HEK293 (cell line): ENCODE measurements at regions not wholly inside any gene's neighbourhood (a gene's known extent, or its start where the extent isn't known, plus 50 kb on each side); places are given as distances from the start of the nearest gene placed in this dataset.

Experiments used
- CTCF ChIA-PET: fragments of 350-600 bp; formaldehyde crosslinking; extraction: SDS; loops from one replicate; lab custom pipeline; 2021; ENCODE audit warnings: antibody characterized with exemption; lab: Yijun Ruan, JAX
- POLR2A ChIA-PET: fragments of 300-600 bp; formaldehyde crosslinking; extraction: SDS; loops from one replicate; lab custom pipeline; 2020; ENCODE audit warnings: antibody characterized with exemption, inconsistent platforms; lab: Yijun Ruan, JAX
- H3K27ac ChIP-seq: fragments of 200-500 bp; sonication (Bioruptor generic); 2 replicates; pipeline ENCODE4 v1.5.1; 2014; ENCODE audit warnings: low read depth, low read length, control low read depth, inconsistent platforms; ENCODE audit errors: extremely low read depth
- H3K36me3 ChIP-seq, 2 experiments: fragments of 200-500 bp in 1 of 2; sonication (Bioruptor generic) in 1 of 2; 1 replicate in 1 of 2; 2 replicates in 1 of 2; pipeline ENCODE4 v1.5.1; 2014 to 2017; ENCODE audit warnings: inconsistent platforms in 2 of 2, low read length in 2 of 2; ENCODE audit not compliant: control insufficient read depth in 2 of 2, insufficient read depth in 1 of 2
- H3K4me1 ChIP-seq: fragments of 200-500 bp; sonication (Bioruptor generic); 2 replicates; pipeline ENCODE4 v1.5.1; 2014; ENCODE audit warnings: mild to moderate bottlenecking, low read length, inconsistent platforms; ENCODE audit not compliant: control insufficient read depth, insufficient read depth
- H3K4me3 ChIP-seq: 2 replicates; pipeline ENCODE4 v1.5.1; 2011; ENCODE audit warnings: low read depth, mild to moderate bottlenecking, control low read depth, low read length, moderate library complexity
- H3K9me3 ChIP-seq: fragments of 200-500 bp; sonication (Bioruptor generic); 2 replicates; pipeline ENCODE4 v1.5.1; 2014; ENCODE audit warnings: low read depth, low read length, inconsistent platforms; ENCODE audit not compliant: control insufficient read depth, insufficient read depth
- ATF2 ChIP-seq: fragments of 450-650 bp; formaldehyde crosslinking; IDR thresholded peaks from 2 replicates; pipeline ENCODE4 v1.5.1; 2016; ENCODE audit warnings: missing biosample characterization, missing genetic modification characterization, low read depth
- BCL11B ChIP-seq: fragments of 450-650 bp; formaldehyde crosslinking; IDR thresholded peaks from 2 replicates; pipeline ENCODE4 v1.5.1; 2016; ENCODE audit warnings: low read depth, missing biosample characterization, missing genetic modification characterization
- CTCF ChIP-seq: fragments of 450-650 bp; formaldehyde crosslinking; IDR thresholded peaks from 2 replicates; pipeline ENCODE4 v1.5.1; 2016; ENCODE audit warnings: missing biosample characterization, missing genetic modification characterization
- GLI2 ChIP-seq: fragments of 450-650 bp; formaldehyde crosslinking; IDR thresholded peaks from 2 replicates; pipeline ENCODE4; 2017; ENCODE audit warnings: missing biosample characterization, missing genetic modification characterization, low read depth, borderline replicate concordance
- GLI4 ChIP-seq: fragments of 450-650 bp; formaldehyde crosslinking; IDR thresholded peaks from 2 replicates; pipeline ENCODE4 v1.5.1; 2016; ENCODE audit warnings: missing biosample characterization, missing genetic modification characterization
- SETDB1 ChIP-seq: IDR thresholded peaks from one replicate; pipeline ENCODE4 v1.6.1; 2017; ENCODE audit warnings: mild to moderate bottlenecking, low read length, moderate library complexity, mixed read lengths; ENCODE audit not compliant: insufficient read length
- SP3 ChIP-seq: fragments of 450-650 bp; formaldehyde crosslinking; IDR thresholded peaks from 2 replicates; pipeline ENCODE4 v1.5.1; 2016; ENCODE audit warnings: missing biosample characterization, missing genetic modification characterization
- TCF7L2 ChIP-seq: IDR thresholded peaks from 2 replicates; pipeline ENCODE4 v1.6.1; 2011; ENCODE audit warnings: low read depth, mild to moderate bottlenecking, inconsistent platforms, low read length, moderate library complexity, borderline replicate concordance
- TRIM28 ChIP-seq: IDR thresholded peaks from 2 replicates; pipeline ENCODE4 v1.6.1; 2011; ENCODE audit warnings: low read length, control low read depth, borderline replicate concordance
- ZBTB20 ChIP-seq: fragments of 450-650 bp; formaldehyde crosslinking; IDR thresholded peaks from 2 replicates; pipeline ENCODE4 v1.5.1; 2016; ENCODE audit warnings: missing biosample characterization, missing genetic modification characterization
- ZBTB48 ChIP-seq: fragments of 450-650 bp; formaldehyde crosslinking; IDR thresholded peaks from 2 replicates; pipeline ENCODE4 v1.5.1; 2016; ENCODE audit warnings: missing biosample characterization, missing genetic modification characterization
- ZFHX2 ChIP-seq: fragments of 450-650 bp; formaldehyde crosslinking; conservative IDR thresholded peaks from 2 replicates; pipeline ENCODE4 v1.5.1; 2016; ENCODE audit warnings: missing biosample characterization, missing genetic modification characterization
- ZFP3 ChIP-seq: fragments of 450-650 bp; formaldehyde crosslinking; IDR thresholded peaks from 2 replicates; pipeline ENCODE4 v1.5.1; 2016; ENCODE audit warnings: low read depth, missing biosample characterization, missing genetic modification characterization
- ZNF184 ChIP-seq: fragments of 450-650 bp; IDR thresholded peaks from 2 replicates; pipeline ENCODE4 v1.5.1; 2018; ENCODE audit warnings: missing biosample characterization, mild to moderate bottlenecking, missing genetic modification characterization
- ZNF24 ChIP-seq: fragments of 450-650 bp; formaldehyde crosslinking; IDR thresholded peaks from 2 replicates; pipeline ENCODE4 v1.5.1; 2016; ENCODE audit warnings: missing biosample characterization, missing genetic modification characterization
- ZNF248 ChIP-seq: fragments of 450-650 bp; formaldehyde crosslinking; IDR thresholded peaks from 2 replicates; pipeline ENCODE4 v1.5.1; 2017; ENCODE audit warnings: missing biosample characterization, missing genetic modification characterization
- ZNF37A ChIP-seq: fragments of 450-650 bp; IDR thresholded peaks from 2 replicates; pipeline ENCODE4 v1.5.1; 2018; ENCODE audit warnings: missing biosample characterization, missing genetic modification characterization
- ZNF426 ChIP-seq: fragments of 450-650 bp; formaldehyde crosslinking; IDR thresholded peaks from 2 replicates; pipeline ENCODE4 v1.5.1; 2017; ENCODE audit warnings: missing biosample characterization, missing genetic modification characterization, mild to moderate bottlenecking, inconsistent platforms, moderate library complexity
- ZNF585B ChIP-seq: fragments of 450-650 bp; formaldehyde crosslinking; IDR thresholded peaks from 2 replicates; pipeline ENCODE4 v1.5.1; 2016; ENCODE audit warnings: missing biosample characterization, missing genetic modification characterization
- ZNF76 ChIP-seq: fragments of 450-650 bp; formaldehyde crosslinking; IDR thresholded peaks from 2 replicates; pipeline ENCODE4; 2016; ENCODE audit warnings: low read depth, missing biosample characterization, missing genetic modification characterization, borderline replicate concordance
- ZNF792 ChIP-seq: fragments of 450-650 bp; formaldehyde crosslinking; IDR thresholded peaks from 2 replicates; pipeline ENCODE4 v1.5.1; 2016; ENCODE audit warnings: missing biosample characterization, missing genetic modification characterization
- ZNF837 ChIP-seq: fragments of 450-650 bp; formaldehyde crosslinking; IDR thresholded peaks from 2 replicates; pipeline ENCODE4 v1.5.1; 2016; ENCODE audit warnings: missing biosample characterization, missing genetic modification characterization
- ZSCAN16 ChIP-seq: fragments of 450-650 bp; formaldehyde crosslinking; IDR thresholded peaks from 2 replicates; pipeline ENCODE4 v1.5.1; 2016; ENCODE audit warnings: missing biosample characterization, missing genetic modification characterization
- TF ChIP-seq, protein P1 (sequence below): fragments of 450-650 bp; formaldehyde crosslinking; IDR thresholded peaks from 2 replicates; pipeline ENCODE4 v1.5.1; 2016; ENCODE audit warnings: missing biosample characterization, missing genetic modification characterization
- TF ChIP-seq, protein P2 (sequence below): fragments of 450-650 bp; formaldehyde crosslinking; IDR thresholded peaks from 2 replicates; pipeline ENCODE4 v1.5.1; 2016; ENCODE audit warnings: missing biosample characterization, missing genetic modification characterization
- TF ChIP-seq, protein P3 (sequence below): fragments of 450-650 bp; formaldehyde crosslinking; conservative IDR thresholded peaks from 2 replicates; pipeline ENCODE4 v1.5.1; 2016; ENCODE audit warnings: low read depth, missing biosample characterization, missing genetic modification characterization

- ChIA-PET CTCF (no interaction called here), POLR2A (no interaction called here)
These were observed 126.0 kb upstream of the LDB2 start for GRCh38 chr4:17024425-17024824.

GRCh38 chr4:17020901-17021300, 122.5 kb upstream of the LDB2 start:
- Histone ChIP-seq H3K36me3 (no peaks in the 10 kb centered on the region), H3K4me1 (no peaks in the 10 kb centered on the region), H3K9me3 (no peaks in the 10 kb centered on the region), H3K4me3 (no peak overlapping the region), H3K27ac (no peak overlapping the region)
- ChIA-PET POLR2A (no interaction called here), CTCF (no interaction called here)
- TF ChIP-seq ZBTB48 (no peak), ZNF248 (no peak), TCF7L2 (no peak), ZFP3 (tag by site-specific recombination) (no peak), ATF2 (no peak), ZNF792 (tag by site-specific recombination) (no peak), SP3 (tag by site-specific recombination) (no peak), ZNF184 (tag by site-specific recombination) (no peak), GLI2 (tag by site-specific recombination) (no peak), GLI4 (no peak), ZBTB20 (tag by site-specific recombination) (no peak), ZNF585B (tag by site-specific recombination) (no peak), ZNF837 (tag by site-specific recombination) (no peak), TRIM28 (no peak), ZNF37A (no peak), ZFHX2 (tag by site-specific recombination) (no peak)
- TF ChIP-seq, protein P1, sequence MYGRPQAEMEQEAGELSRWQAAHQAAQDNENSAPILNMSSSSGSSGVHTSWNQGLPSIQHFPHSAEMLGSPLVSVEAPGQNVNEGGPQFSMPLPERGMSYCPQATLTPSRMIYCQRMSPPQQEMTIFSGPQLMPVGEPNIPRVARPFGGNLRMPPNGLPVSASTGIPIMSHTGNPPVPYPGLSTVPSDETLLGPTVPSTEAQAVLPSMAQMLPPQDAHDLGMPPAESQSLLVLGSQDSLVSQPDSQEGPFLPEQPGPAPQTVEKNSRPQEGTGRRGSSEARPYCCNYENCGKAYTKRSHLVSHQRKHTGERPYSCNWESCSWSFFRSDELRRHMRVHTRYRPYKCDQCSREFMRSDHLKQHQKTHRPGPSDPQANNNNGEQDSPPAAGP: no peak
- TF ChIP-seq, protein P2, sequence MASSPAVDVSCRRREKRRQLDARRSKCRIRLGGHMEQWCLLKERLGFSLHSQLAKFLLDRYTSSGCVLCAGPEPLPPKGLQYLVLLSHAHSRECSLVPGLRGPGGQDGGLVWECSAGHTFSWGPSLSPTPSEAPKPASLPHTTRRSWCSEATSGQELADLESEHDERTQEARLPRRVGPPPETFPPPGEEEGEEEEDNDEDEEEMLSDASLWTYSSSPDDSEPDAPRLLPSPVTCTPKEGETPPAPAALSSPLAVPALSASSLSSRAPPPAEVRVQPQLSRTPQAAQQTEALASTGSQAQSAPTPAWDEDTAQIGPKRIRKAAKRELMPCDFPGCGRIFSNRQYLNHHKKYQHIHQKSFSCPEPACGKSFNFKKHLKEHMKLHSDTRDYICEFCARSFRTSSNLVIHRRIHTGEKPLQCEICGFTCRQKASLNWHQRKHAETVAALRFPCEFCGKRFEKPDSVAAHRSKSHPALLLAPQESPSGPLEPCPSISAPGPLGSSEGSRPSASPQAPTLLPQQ: no peak
- TF ChIP-seq, protein P3, sequence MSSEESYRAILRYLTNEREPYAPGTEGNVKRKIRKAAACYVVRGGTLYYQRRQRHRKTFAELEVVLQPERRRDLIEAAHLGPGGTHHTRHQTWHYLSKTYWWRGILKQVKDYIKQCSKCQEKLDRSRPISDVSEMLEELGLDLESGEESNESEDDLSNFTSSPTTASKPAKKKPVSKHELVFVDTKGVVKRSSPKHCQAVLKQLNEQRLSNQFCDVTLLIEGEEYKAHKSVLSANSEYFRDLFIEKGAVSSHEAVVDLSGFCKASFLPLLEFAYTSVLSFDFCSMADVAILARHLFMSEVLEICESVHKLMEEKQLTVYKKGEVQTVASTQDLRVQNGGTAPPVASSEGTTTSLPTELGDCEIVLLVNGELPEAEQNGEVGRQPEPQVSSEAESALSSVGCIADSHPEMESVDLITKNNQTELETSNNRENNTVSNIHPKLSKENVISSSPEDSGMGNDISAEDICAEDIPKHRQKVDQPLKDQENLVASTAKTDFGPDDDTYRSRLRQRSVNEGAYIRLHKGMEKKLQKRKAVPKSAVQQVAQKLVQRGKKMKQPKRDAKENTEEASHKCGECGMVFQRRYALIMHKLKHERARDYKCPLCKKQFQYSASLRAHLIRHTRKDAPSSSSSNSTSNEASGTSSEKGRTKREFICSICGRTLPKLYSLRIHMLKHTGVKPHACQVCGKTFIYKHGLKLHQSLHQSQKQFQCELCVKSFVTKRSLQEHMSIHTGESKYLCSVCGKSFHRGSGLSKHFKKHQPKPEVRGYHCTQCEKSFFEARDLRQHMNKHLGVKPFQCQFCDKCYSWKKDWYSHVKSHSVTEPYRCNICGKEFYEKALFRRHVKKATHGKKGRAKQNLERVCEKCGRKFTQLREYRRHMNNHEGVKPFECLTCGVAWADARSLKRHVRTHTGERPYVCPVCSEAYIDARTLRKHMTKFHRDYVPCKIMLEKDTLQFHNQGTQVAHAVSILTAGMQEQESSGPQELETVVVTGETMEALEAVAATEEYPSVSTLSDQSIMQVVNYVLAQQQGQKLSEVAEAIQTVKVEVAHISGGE (tag by site-specific recombination): no peak

More at GRCh38 chr4:17024425-17024824, 126.0 kb upstream of the LDB2 start:
- Histone ChIP-seq H3K4me1 (no peaks in the 10 kb centered on the region), H3K9me3 (no peaks in the 10 kb centered on the region), H3K4me3 (no peak overlapping the region), H3K36me3 (no peaks in the 10 kb centered on the region), H3K27ac (no peak overlapping the region)
- TF ChIP-seq CTCF (tag by site-specific recombination): no peak
- TF ChIP-seq BCL11B (tag by site-specific recombination): no peak
- no peak for TF ChIP-seq ZFP3 (tag by site-specific recombination)
- TF ChIP-seq ZNF24 (tag by site-specific recombination): no peak
- TF ChIP-seq SETDB1: no peak
- TF ChIP-seq ZNF76: no peak
- no peak for TF ChIP-seq ZNF426 (tag by site-specific recombination)
- TF ChIP-seq ZSCAN16 (tag by site-specific recombination): no peak
